ENCODE measurements at regions not wholly inside any gene's neighbourhood (a gene's known extent, or its start where the extent isn't known, plus 50 kb on each side); places are given as distances from the start of the nearest gene placed in this dataset.
A peak's percentile ranks its signal among the peaks of the same experiment; 100 is the strongest.

DNA sequence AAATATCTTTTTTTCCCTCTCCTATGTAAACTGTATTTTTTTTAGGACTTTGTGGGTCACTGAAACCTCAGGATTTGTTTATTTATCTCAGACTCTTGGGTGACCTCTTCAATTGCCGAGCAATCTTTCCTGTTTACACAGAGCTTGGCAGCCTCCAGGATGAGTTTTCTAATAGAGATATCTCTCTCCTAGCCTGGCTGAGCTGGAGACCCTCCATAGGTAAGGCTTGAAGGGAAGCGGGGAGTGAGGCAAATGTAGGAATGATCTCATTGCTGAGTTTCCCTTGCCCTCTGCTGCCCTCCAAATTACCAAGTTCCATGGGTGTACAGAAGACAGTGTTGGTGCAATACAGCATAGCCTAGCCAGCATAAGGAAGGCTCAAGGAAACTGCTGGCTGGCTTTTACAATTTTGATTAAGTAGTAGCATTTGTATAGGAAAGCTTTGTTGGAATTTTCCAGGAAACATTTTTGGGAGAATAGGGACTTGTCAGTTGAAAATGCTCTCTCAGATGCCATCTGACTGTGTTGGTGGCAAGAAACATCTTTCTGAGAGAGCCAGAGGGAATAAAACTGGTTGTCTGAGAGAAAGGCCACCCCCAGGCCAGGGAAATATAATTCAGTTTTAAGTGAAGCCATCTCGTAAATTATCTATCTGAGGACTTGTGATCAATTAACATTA lies 116.0 kb downstream of the NMUR2 start:
- no peak for ATAC-seq

DNA sequence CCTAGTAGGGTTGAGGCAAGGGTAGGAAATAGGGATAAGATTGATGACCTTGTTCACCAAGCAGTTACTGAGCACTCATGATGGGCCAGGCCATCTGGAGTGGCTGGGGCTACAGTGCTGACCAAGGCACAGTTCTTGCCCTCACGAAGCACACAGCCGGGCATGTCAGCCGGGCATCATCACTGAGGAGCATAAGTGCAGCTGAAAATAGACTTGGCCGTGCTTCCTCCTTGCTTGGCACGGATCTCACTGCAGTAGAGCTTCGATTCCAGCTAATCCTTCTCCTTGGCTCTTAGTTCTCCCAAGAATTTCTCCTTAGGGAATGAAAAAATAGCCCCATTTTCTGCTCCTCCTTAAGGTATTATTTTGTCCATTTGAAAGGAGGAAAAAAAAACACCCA lies 116.6 kb downstream of the NMUR2 start:
- ATAC-seq = peak; percentile 63
- 15 to 19% methylated on average over 6 of the region's 6 CpGs for WGBS, 2 donors (ENCODE audit: low coverage in 1 of 2)

More for the DNA sequence above, 116.0 kb downstream of the NMUR2 start:
- TF ChIP-seq EP300 (IDR thresholded peaks at IDR 0.05) (no peak), POLR2A (IDR thresholded peaks at IDR 0.05) (no peak), POLR2AphosphoS5 (IDR thresholded peaks at IDR 0.05) (no peak)
- TF ChIP-seq, protein P1, sequence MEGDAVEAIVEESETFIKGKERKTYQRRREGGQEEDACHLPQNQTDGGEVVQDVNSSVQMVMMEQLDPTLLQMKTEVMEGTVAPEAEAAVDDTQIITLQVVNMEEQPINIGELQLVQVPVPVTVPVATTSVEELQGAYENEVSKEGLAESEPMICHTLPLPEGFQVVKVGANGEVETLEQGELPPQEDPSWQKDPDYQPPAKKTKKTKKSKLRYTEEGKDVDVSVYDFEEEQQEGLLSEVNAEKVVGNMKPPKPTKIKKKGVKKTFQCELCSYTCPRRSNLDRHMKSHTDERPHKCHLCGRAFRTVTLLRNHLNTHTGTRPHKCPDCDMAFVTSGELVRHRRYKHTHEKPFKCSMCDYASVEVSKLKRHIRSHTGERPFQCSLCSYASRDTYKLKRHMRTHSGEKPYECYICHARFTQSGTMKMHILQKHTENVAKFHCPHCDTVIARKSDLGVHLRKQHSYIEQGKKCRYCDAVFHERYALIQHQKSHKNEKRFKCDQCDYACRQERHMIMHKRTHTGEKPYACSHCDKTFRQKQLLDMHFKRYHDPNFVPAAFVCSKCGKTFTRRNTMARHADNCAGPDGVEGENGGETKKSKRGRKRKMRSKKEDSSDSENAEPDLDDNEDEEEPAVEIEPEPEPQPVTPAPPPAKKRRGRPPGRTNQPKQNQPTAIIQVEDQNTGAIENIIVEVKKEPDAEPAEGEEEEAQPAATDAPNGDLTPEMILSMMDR (IDR thresholded peaks at IDR 0.05) = no peak
- 24 to 43% methylated on average over 2 to 3 of the region's 3 CpGs for WGBS, 2 donors (ENCODE audit: low coverage in 1 of 2)
- no peaks in the 10 kb centered on the region for H3K27me3 ChIP-seq
- peaks cover 0 to 19% (median 5%) of the 10 kb centered on the region in 3 donors for H3K4me1 ChIP-seq
- no peaks in the 10 kb centered on the region for H3K36me3 ChIP-seq
- H3K9me3 ChIP-seq = peaks cover 0 to 9% (median 0%) of the 10 kb centered on the region in 3 donors
- H3K27ac ChIP-seq = peak overlapping the region in 1 of 4 donors; percentile 14
- no peak overlapping the region for H3K4me3 ChIP-seq

DNA sequence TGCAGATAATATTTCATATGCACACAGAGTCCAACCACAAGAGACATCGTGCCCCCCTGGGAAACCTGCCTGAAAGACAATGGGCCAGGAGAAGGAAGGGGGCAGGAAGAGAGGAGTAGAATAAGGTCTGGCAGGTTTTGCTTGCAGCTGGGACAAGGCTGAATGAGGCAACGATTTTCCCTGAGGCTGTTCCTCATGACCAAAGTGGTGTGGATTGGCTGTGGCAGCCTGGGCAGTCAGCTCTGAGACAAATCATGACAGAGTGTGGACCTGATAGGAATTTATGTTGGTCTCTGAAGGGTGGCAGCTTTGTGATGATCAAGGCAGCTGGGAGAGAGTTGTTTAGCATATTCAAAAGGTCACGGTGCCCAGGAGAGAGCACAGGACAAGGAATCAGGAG lies 119.3 kb downstream of the NMUR2 start:
- 69 to 72% methylated on average over 2 to 3 of the region's 3 CpGs for WGBS, 2 donors (ENCODE audit: low coverage in 1 of 2)

More for the DNA sequence above, 116.6 kb downstream of the NMUR2 start:
- Histone ChIP-seq H3K27ac (peak overlapping the region in 1 of 4 donors; percentile 14), H3K4me1 (peaks cover 0 to 19% (median 5%) of the 10 kb centered on the region in 3 donors), H3K27me3 (no peaks in the 10 kb centered on the region), H3K36me3 (no peaks in the 10 kb centered on the region), H3K9me3 (peaks cover 0 to 9% (median 0%) of the 10 kb centered on the region in 3 donors), H3K4me3 (no peak overlapping the region)
- TF ChIP-seq POLR2A (IDR thresholded peaks at IDR 0.05) (no peak), EP300 (IDR thresholded peaks at IDR 0.05) (no peak)

DNA sequence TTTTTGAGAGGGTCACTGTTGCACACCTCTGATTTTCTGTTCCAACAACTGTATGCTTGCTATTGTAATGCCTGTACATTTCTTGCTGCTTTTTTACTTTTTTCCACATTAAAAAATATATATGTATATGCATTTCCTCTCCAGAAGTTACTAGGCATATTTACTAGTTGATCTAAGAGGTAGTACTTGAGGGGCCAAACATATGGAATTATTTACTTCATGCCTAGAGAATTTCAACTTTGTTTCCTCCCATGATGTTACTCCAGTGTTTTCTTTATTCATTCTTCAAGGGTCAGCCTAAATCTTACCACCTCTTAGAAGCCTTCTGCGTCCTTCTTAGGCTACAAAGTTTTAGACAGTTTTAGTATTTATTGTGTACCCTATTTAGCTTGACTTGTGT lies 122.7 kb downstream of the NMUR2 start:
- Histone ChIP-seq H3K36me3 (no peaks in the 10 kb centered on the region), H3K27me3 (no peaks in the 10 kb centered on the region), H3K27ac (no peak overlapping the region), H3K4me1 (no peaks in the 10 kb centered on the region), H3K4me3 (no peak overlapping the region), H3K9me3 (no peaks in the 10 kb centered on the region)
- WGBS, 2 donors (ENCODE audit: low coverage in 1 of 2) = 78 to 80% methylated on average over 1 of the region's 1 CpG
- ATAC-seq = no peak
- TF ChIP-seq EP300 (IDR thresholded peaks at IDR 0.05) = no peak
- TF ChIP-seq, protein P1 (IDR thresholded peaks at IDR 0.05) = no peak
- no peak for TF ChIP-seq POLR2AphosphoS5 (IDR thresholded peaks at IDR 0.05)
- no peak for TF ChIP-seq POLR2A (IDR thresholded peaks at IDR 0.05)

More for the DNA sequence above, 119.3 kb downstream of the NMUR2 start:
- no peak for TF ChIP-seq POLR2AphosphoS5 (IDR thresholded peaks at IDR 0.05)
- no peak for TF ChIP-seq POLR2A (IDR thresholded peaks at IDR 0.05)
- TF ChIP-seq EP300 (IDR thresholded peaks at IDR 0.05) = no peak
- TF ChIP-seq, protein P1 (IDR thresholded peaks at IDR 0.05) = no peak
- Histone ChIP-seq H3K4me3 (no peak overlapping the region), H3K36me3 (no peaks in the 10 kb centered on the region), H3K9me3 (no peaks in the 10 kb centered on the region), H3K27me3 (no peaks in the 10 kb centered on the region), H3K27ac (no peak overlapping the region), H3K4me1 (peaks cover 0 to 19% (median 5%) of the 10 kb centered on the region in 3 donors)
- no peak for ATAC-seq

DNA sequence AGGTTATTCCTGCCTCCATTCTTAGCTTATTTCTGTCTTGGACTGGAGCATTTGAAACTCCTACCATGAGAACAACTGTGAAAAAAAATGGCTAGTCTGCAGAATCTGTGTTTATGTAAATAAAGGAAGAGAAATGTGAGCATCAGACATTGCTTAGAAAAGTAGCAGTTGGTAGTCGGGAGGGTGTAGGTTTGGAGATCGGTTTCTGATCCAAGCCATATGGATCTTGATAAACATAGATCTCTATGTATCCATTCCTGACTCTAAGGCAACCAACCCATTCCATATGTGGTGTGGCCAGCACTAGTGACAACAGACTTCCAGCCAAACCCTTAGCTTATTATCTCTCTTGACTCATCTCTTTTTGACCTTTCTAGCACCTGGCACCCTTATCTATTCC lies 127.1 kb downstream of the NMUR2 start:
- no peak overlapping the region for H3K27ac ChIP-seq
- no peak for ATAC-seq
- no peaks in the 10 kb centered on the region for H3K4me1 ChIP-seq

More for the DNA sequence above, 127.1 kb downstream of the NMUR2 start:
- Histone ChIP-seq H3K4me3 (no peak overlapping the region), H3K36me3 (no peaks in the 10 kb centered on the region), H3K9me3 (no peaks in the 10 kb centered on the region), H3K27me3 (no peaks in the 10 kb centered on the region)
- 30 to 70% methylated on average over 2 of the region's 2 CpGs for WGBS, 2 donors (ENCODE audit: low coverage in 1 of 2)
- TF ChIP-seq, protein P1 (IDR thresholded peaks at IDR 0.05) = no peak
- no peak for TF ChIP-seq POLR2AphosphoS5 (IDR thresholded peaks at IDR 0.05)
- no peak for TF ChIP-seq POLR2A (IDR thresholded peaks at IDR 0.05)
- TF ChIP-seq EP300 (IDR thresholded peaks at IDR 0.05) = no peak

Measured in gastroesophageal sphincter (tissue), 4 donors.